ENCODE measurements at regions not wholly inside any gene's neighbourhood (a gene's known extent, or its start where the extent isn't known, plus 50 kb on each side); places are given as distances from the start of the nearest gene placed in this dataset.
"Not testable (repeated sequence)": the region's sequence is repeated elsewhere in the genome, so short reads cannot be mapped to it uniquely, and the experiment has no call there.

DNA sequence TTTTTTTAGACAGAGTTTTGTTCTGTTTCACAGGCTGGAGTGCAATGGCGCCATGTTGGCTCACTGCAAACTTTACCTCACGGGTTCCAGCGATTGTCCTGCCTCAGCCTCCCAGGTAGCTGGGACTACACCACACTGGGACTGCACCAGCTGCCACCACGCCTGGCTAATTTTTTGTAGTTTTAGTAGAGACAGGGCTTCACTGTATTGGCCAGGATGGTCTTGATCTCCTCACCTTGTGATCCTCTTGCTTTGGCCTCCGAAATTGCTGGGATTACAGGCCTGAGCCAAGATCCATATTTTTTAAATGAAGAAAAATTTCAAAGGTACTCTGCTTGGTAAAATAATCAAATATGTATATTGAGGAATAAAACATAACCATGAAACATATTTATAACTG, 195.8 kb upstream of the TPTE start:
- WGBS, 2 donors: 47 to 77% methylated on average over 5 of the region's 5 CpGs
- DNase-seq (ENCODE audit: low spot score in 2 of 2); intact Hi-C loops (cut with DNase I; ENCODE audit: low total_unique reads); H3K4me3 ChIP-seq (ENCODE audit: low read depth, poor library complexity, severe bottlenecking): not testable (repeated sequence)

- DNase-seq (ENCODE audit: low spot score in 2 of 2); H3K4me3 ChIP-seq (ENCODE audit: low read depth, poor library complexity, severe bottlenecking); intact Hi-C loops (cut with DNase I; ENCODE audit: low total_unique reads): not testable (repeated sequence)
- WGBS, 2 donors: 85 to 88% methylated on average over 2 of the region's 2 CpGs
Observed at GRCh38 chr21:10326146-10326545, 195.2 kb upstream of the TPTE start.

DNA sequence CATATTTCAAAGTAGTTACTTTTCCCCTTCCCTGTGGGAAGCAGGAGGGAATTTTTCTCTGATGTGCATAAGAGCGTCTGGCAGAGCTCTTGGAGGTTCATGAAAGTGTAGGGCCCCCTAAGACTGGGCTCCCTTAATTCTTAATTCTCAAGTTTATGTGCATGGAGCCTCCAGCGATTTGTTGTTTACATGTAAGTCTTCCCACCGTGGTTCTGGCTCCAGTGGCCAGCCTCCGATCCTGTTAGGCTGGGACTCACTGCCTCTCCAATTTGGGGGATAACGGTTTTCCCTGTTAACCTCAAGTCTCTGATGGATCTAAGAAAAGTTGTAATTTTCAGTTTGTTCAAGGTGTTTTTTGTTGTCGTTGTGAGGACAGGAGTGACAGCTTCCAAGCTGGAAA, 192.7 kb upstream of the TPTE start:
- intact Hi-C loops (cut with DNase I; ENCODE audit: low total_unique reads); DNase-seq (ENCODE audit: low spot score in 2 of 2); H3K4me3 ChIP-seq (ENCODE audit: low read depth, poor library complexity, severe bottlenecking): not testable (repeated sequence)
- WGBS, 2 donors: 51 to 54% methylated on average over 6 of the region's 6 CpGs

DNA sequence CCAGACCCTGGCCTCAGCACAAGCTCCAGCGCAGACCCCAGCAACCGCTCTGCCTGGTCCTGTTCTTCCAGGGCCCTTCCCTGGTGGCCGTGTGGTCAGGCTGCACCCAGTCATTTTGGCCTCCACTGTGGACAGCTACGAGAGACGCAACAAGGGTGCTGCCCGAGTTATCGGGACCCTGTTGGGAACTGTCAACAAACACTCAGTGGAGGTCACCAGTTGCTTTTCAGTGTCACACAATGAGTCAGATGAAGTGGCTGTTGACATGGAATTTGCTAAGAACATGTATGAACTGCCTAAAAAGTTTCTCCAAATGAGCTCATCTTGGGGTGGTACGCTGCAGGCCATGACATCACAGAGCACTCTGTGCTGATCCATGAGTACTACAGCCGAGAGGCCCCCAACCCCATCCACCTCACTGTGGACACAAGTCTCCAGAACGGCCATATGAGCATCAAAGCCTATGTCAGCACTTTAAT, 190.7 kb upstream of the TPTE start:
- WGBS, 2 donors: 76 to 78% methylated on average over 10 of the region's 10 CpGs
- DNase-seq (ENCODE audit: low spot score in 2 of 2): peak in 1 of 2 donors; percentile 89
- H3K4me3 ChIP-seq (ENCODE audit: low read depth, poor library complexity, severe bottlenecking); intact Hi-C loops (cut with DNase I; ENCODE audit: low total_unique reads): not testable (repeated sequence)

GRCh38 chr21:10331134-10331533, 190.2 kb upstream of the TPTE start:
- 72 to 78% methylated on average over 5 of the region's 5 CpGs for WGBS, 2 donors
- H3K4me3 ChIP-seq (ENCODE audit: low read depth, poor library complexity, severe bottlenecking); intact Hi-C loops (cut with DNase I; ENCODE audit: low total_unique reads): not testable (repeated sequence)
- peak in 1 of 2 donors; percentile 88 for DNase-seq (ENCODE audit: low spot score in 2 of 2)

DNA sequence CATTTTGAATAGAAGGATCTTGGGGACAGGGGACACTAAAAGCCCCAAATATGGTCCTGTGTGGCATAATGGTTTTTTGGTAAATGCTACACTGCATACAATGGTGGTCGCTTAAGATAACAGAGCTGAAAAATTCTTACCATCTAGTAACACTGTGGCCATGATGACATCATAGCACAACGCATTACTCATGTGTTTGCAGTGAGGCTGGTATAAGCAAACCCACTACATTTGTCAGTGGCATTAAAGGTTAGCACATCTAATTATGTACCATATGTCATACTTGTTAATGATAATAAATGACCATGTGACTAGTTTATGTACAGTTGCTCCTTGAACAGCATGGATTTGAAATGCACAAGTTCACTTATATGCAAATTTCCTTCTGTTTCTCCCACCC, 188.4 kb upstream of the TPTE start:
- H3K4me3 ChIP-seq (ENCODE audit: low read depth, poor library complexity, severe bottlenecking); DNase-seq (ENCODE audit: low spot score in 2 of 2); intact Hi-C loops (cut with DNase I; ENCODE audit: low total_unique reads): not testable (repeated sequence)
- 43 to 44% methylated on average over 1 to 2 of the region's 2 CpGs for WGBS, 2 donors

DNA sequence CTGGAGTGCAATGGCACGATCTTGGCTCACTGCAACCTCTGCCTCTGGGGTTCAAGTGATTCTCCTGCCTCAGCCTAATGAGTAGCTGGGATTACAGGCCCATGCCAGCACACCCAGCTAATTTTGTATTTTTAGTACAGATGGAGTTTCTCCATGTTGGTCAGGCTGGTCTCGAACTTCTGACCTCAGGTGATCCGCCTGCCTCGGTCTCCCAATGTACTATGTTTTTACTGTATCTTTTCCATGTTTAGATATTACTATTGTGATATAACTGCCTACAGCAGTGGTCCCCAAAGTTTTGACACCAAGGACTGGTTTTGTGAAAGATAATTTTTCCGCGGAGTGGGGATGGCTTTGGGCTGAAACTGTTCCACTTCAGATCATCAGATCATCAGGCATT, 187.0 kb upstream of the TPTE start:
- H3K4me3 ChIP-seq (ENCODE audit: low read depth, poor library complexity, severe bottlenecking); intact Hi-C loops (cut with DNase I; ENCODE audit: low total_unique reads); DNase-seq (ENCODE audit: low spot score in 2 of 2): not testable (repeated sequence)
- WGBS, 2 donors: 71% methylated on average over 6 of the region's 6 CpGs

DNA sequence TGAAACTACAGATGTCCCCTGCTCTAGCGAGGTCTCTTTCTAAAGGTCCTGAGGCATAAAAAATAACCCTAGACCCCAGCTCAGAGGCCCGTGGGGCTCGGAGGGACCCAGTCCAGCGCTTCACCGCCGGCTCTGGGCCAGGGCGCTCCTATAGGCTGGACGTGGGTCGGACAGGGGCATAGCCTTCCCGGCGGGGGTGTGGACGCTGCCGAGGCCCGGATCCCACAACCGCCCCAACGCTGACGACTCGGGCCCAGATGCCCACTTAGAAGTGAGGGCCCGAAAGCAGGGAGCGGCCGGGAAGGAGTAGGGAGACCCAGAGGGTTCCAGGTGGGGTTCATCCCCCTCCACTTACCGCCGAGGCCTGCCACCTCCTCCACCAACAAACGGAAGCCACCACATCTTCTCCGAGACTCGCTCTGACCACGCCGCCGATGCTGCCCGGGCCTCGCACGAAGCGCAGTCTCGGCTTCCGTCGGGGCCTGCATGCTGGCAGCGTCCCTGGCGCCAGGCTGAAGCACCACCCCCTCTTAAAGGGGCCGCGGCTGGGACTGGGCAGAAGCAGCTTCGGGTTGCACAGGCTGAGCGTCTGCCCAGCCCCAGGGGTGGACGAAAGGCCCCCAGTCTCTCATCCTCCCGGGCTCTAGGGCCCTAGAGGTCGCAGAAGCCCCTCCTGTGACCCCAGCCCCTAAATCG, 179.0 kb upstream of the TPTE start:
- H3K4me3 ChIP-seq (ENCODE audit: low read depth, poor library complexity, severe bottlenecking); DNase-seq (ENCODE audit: low spot score in 2 of 2); intact Hi-C loops (cut with DNase I; ENCODE audit: low total_unique reads): not testable (repeated sequence)
- WGBS, 2 donors: 73 to 81% methylated on average over 22 to 26 of the region's 46 CpGs

DNA sequence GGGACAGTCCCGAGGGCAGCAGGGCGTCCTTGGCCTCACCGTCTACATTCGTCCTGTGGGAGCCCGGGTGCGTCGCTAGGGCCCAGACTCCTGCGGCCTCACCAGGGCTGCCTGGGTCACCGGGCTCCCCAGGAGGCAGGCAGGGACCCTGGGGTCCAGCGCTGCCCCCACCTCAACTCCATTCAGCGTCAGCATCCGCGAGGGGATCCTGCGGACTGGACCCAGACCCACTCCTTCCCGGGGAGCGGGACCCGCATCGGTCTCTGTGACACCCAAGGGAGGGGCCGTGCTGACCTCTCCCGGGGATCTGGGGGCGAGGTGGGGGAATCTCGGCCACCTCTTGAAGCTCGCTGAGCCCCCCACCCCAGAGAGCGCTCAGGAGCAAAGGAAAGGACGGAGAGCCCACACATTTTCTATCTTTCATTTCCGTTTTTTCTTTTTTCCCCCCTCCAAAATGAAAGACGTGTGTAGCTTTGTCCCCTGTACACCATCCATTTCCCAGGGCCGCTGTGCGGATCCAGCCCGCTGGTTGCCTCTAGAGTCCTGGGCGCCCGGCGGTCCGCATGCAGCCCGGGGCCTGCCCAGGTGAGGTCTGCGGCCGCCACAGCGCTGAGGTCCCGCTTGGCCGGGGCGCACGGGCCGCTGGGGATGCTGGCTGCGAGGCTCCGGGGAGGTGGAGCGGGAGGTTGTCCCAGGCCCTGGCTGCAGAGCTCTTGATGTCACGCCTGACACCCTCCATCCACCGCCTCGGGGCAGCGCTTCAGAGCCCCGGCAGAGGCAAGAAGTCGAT, 178.0 kb upstream of the TPTE start:
- peak in 1 of 2 donors; percentile 93 for DNase-seq (ENCODE audit: low spot score in 2 of 2)
- H3K4me3 ChIP-seq (ENCODE audit: low read depth, poor library complexity, severe bottlenecking); intact Hi-C loops (cut with DNase I; ENCODE audit: low total_unique reads): not testable (repeated sequence)
- WGBS, 2 donors: 76 to 79% methylated on average over 45 to 51 of the region's 52 CpGs

GRCh38 chr21:10344266-10344665, 177.1 kb upstream of the TPTE start:
- H3K4me3 ChIP-seq (ENCODE audit: low read depth, poor library complexity, severe bottlenecking); DNase-seq (ENCODE audit: low spot score in 2 of 2); intact Hi-C loops (cut with DNase I; ENCODE audit: low total_unique reads): not testable (repeated sequence)
- WGBS, 2 donors: 42 to 43% methylated on average over 5 of the region's 5 CpGs

GRCh38 chr21:10345178-10345612, 176.2 kb upstream of the TPTE start:
- peak in 1 of 2 donors; percentile 90 for DNase-seq (ENCODE audit: low spot score in 2 of 2)
- H3K4me3 ChIP-seq (ENCODE audit: low read depth, poor library complexity, severe bottlenecking); intact Hi-C loops (cut with DNase I; ENCODE audit: low total_unique reads): not testable (repeated sequence)
- 46 to 48% methylated on average over 3 of the region's 3 CpGs for WGBS, 2 donors

DNA sequence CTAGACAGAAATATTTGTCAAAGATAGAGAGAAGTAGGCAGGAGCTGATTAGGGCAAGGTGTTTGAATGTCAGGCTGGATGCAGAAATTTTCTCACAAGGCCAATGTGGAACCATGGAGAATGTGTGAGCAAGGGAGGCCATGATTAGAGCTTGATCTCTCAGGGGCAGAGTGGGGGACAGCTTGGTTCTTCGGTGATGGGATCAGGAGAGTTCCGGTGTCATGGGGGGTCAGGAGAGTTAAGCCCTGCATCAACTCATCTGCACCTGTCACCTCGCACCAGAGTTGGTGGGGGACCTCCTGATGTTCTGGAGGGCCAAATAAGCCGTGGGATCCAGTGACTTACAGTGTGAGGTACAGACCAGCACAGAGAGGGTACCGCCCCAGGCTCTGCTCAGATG, 175.1 kb upstream of the TPTE start:
- 51 to 63% methylated on average over 4 of the region's 5 CpGs for WGBS, 2 donors
- H3K4me3 ChIP-seq (ENCODE audit: low read depth, poor library complexity, severe bottlenecking); DNase-seq (ENCODE audit: low spot score in 2 of 2); intact Hi-C loops (cut with DNase I; ENCODE audit: low total_unique reads): not testable (repeated sequence)

- DNase-seq (ENCODE audit: low spot score in 2 of 2): not testable (repeated sequence)
Observed at GRCh38 chr21:10346933-10347615, 174.3 kb upstream of the TPTE start.

DNA sequence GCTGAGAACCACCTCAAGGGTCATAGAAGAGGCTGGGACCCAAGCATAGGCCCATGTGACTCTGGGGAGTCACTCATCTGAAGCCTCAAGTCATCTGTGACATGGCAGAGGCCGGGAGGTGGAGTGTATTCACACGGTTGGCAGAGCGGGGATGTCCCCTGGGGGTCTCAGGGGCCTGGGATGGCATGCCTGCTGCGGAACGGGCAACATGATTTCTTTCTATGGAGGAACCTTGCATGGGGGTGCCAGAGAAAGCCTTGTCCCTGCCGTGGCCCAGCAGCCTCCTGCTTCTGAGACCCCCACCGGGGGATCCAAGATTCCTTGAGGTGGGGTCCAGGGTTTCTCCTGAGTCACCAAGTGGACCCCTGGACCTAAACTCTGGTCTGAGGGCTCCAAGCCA, 173.7 kb upstream of the TPTE start:
- intact Hi-C loops (cut with DNase I; ENCODE audit: low total_unique reads); H3K4me3 ChIP-seq (ENCODE audit: low read depth, poor library complexity, severe bottlenecking): not testable (repeated sequence)
- 76 to 77% methylated on average over 7 of the region's 7 CpGs for WGBS, 2 donors
- DNase-seq (ENCODE audit: low spot score in 2 of 2): peak in 1 of 2 donors; percentile 90

More at GRCh38 chr21:10346933-10347615, 174.3 kb upstream of the TPTE start:
- 66 to 81% methylated on average over 3 of the region's 3 CpGs for WGBS, 2 donors
- H3K4me3 ChIP-seq (ENCODE audit: low read depth, poor library complexity, severe bottlenecking); intact Hi-C loops (cut with DNase I; ENCODE audit: low total_unique reads): not testable (repeated sequence)

GRCh38 chr21:10348150-10348549, 173.2 kb upstream of the TPTE start:
- DNase-seq (ENCODE audit: low spot score in 2 of 2); intact Hi-C loops (cut with DNase I; ENCODE audit: low total_unique reads); H3K4me3 ChIP-seq (ENCODE audit: low read depth, poor library complexity, severe bottlenecking): not testable (repeated sequence)
- WGBS, 2 donors: 41 to 45% methylated on average over 3 of the region's 3 CpGs
